H1 (cell line): ENCODE measurements at regions not wholly inside any gene's neighbourhood (a gene's known extent, or its start where the extent isn't known, plus 50 kb on each side); places are given as distances from the start of the nearest gene placed in this dataset.

ENCODE experiments used
- CTCF ChIA-PET: fragments of 300-600 bp; sonication (Branson Sonifier 250); formaldehyde crosslinking; loops from one replicate; lab custom pipeline; 2021; ENCODE audit not compliant: partially characterized antibody; lab: Charles Lee
- POLR2A ChIA-PET: fragments of 300-600 bp; sonication (Branson Sonifier 250); formaldehyde crosslinking; loops from one replicate; lab custom pipeline; 2021; ENCODE audit warnings: inconsistent platforms; ENCODE audit not compliant: partially characterized antibody; lab: Charles Lee
- DNase-seq, 2 experiments: peaks; one replicate each; pipeline versions ENCODE4 v3.0.0 to v3.0.0-alpha.2; 2010 to 2022; ENCODE audit warnings: low spot score in 2 of 2, low read depth in 1 of 2, mixed read lengths in 1 of 2
- FAIRE-seq: peaks from 2 replicates; lab custom pipeline; 2011; peaks lifted over from hg19 to GRCh38; lab: Jason Lieb, UNC
- H2AFZ ChIP-seq: 2 replicates; pipeline ENCODE4 v1.8.1; 2012; ENCODE audit warnings: low read length, inconsistent platforms
- H2AK5ac ChIP-seq: 2 replicates; pipeline ENCODE4 v1.6.1; 2013; ENCODE audit warnings: low read depth, low read length
- H2BK120ac ChIP-seq: replicated peaks from 2 replicates; pipeline ENCODE3; 2013; ENCODE audit warnings: low read depth, low read length, inconsistent platforms
- H2BK12ac ChIP-seq: 2 replicates; pipeline ENCODE4 v1.6.1; 2013; ENCODE audit warnings: low read depth, low read length
- H2BK15ac ChIP-seq: 2 replicates; pipeline ENCODE4 v1.6.1; 2013; ENCODE audit warnings: low read length
- H2BK20ac ChIP-seq: 2 replicates; pipeline ENCODE4 v1.6.1; 2013; ENCODE audit warnings: low read length
- H2BK5ac ChIP-seq: 2 replicates; pipeline ENCODE4 v1.6.1; 2013; ENCODE audit warnings: low read depth, low read length
- H3K14ac ChIP-seq: 2 replicates; pipeline ENCODE4 v1.6.1; 2013; ENCODE audit warnings: inconsistent platforms; ENCODE audit not compliant: insufficient read length
- H3K18ac ChIP-seq: 2 replicates; pipeline ENCODE4 v1.6.1; 2013; ENCODE audit warnings: low read length; ENCODE audit errors: extremely low read depth
- H3K23ac ChIP-seq: 2 replicates; pipeline ENCODE4 v1.6.1; 2013; ENCODE audit warnings: inconsistent platforms; ENCODE audit not compliant: insufficient read length
- H3K23me2 ChIP-seq: 2 replicates; pipeline ENCODE4 v1.6.1; 2013; ENCODE audit warnings: low read depth, low read length
- H3K27ac ChIP-seq: 2 replicates; pipeline ENCODE4 v1.6.1; 2011; ENCODE audit warnings: low read depth, low read length, inconsistent platforms
- H3K27me3 ChIP-seq, 4 experiments: replicated peaks in 1 of 4; 1 replicate in 1 of 4; 2 replicates in 3 of 4; pipeline versions ENCODE4 v1.6.1 to v1.8.1; 2011 to 2013; ENCODE audit warnings: low read length in 3 of 4, mild to moderate bottlenecking in 3 of 4, inconsistent platforms in 2 of 4, mixed read lengths in 2 of 4, moderate library complexity in 1 of 4; ENCODE audit not compliant: control insufficient read depth in 3 of 4, insufficient read depth in 3 of 4; ENCODE audit errors: extremely low read depth in 1 of 4
- H3K36me3 ChIP-seq, 4 experiments: 2 replicates each; pipeline versions ENCODE4 v1.6.1 to v1.8.1; 2011 to 2013; ENCODE audit warnings: mild to moderate bottlenecking in 4 of 4, low read length in 3 of 4, moderate library complexity in 2 of 4, control low read depth in 1 of 4, inconsistent platforms in 1 of 4; ENCODE audit not compliant: insufficient read depth in 4 of 4, control insufficient read depth in 2 of 4
- H3K4ac ChIP-seq: replicated peaks from 2 replicates; pipeline ENCODE3; 2013; ENCODE audit warnings: low read length, low read depth, mixed read lengths, inconsistent platforms; ENCODE audit not compliant: insufficient read length
- H3K4me1 ChIP-seq, 4 experiments: replicated peaks in 1 of 4; 1 replicate in 1 of 4; 2 replicates in 3 of 4; pipeline versions ENCODE4 v1.6.1 to v1.8.1; 2011 to 2013; ENCODE audit warnings: low read length in 3 of 4, inconsistent platforms in 2 of 4, mixed read lengths in 1 of 4; ENCODE audit not compliant: insufficient read depth in 4 of 4, control insufficient read depth in 3 of 4
- H3K4me2 ChIP-seq, 2 experiments: 2 replicates each; pipeline versions ENCODE4 v1.6.1 to v1.8.1; 2011 to 2013; ENCODE audit warnings: low read depth in 2 of 2, low read length in 2 of 2, control low read depth in 1 of 2, inconsistent platforms in 1 of 2, mild to moderate bottlenecking in 1 of 2; ENCODE audit not compliant: insufficient read depth in 1 of 2
- H3K4me3 ChIP-seq, 4 experiments: fragments of 200-600, 300-600 bp in 1 of 4; sonication (generic), shearing (Covaris generic), sonication (Bioruptor Twin) in 1 of 4; 2 replicates each; pipeline versions ENCODE4 v1.5.1 to v1.8.1; 2011 to 2016; ENCODE audit warnings: low read length in 4 of 4, low read depth in 3 of 4, control low read depth in 2 of 4, inconsistent platforms in 2 of 4, mild to moderate bottlenecking in 2 of 4, mixed read lengths in 1 of 4, moderate library complexity in 1 of 4; ENCODE audit not compliant: insufficient read depth in 2 of 4; ENCODE audit errors: extremely low read depth in 1 of 4
- H3K56ac ChIP-seq: replicated peaks from 2 replicates; pipeline ENCODE3; 2013; ENCODE audit warnings: low read depth, mild to moderate bottlenecking, mixed read lengths, low read length, inconsistent platforms; ENCODE audit not compliant: insufficient read length
- H3K79me1 ChIP-seq: 2 replicates; pipeline ENCODE4 v1.6.1; 2013; ENCODE audit warnings: low read depth, low read length, control low read depth
- H3K79me2 ChIP-seq, 2 experiments: 2 replicates each; pipeline versions ENCODE4 v1.6.1 to v1.8.1; 2012 to 2013; ENCODE audit warnings: low read length in 2 of 2, mild to moderate bottlenecking in 2 of 2, inconsistent platforms in 1 of 2; ENCODE audit not compliant: insufficient read depth in 2 of 2, control insufficient read depth in 1 of 2
- H3K9ac ChIP-seq, 4 experiments: replicated peaks in 1 of 4; 1 replicate in 1 of 4; 2 replicates in 3 of 4; pipeline versions ENCODE4 v1.6.1 to v1.8.1; 2011 to 2013; ENCODE audit warnings: low read depth in 3 of 4, low read length in 3 of 4, control low read depth in 2 of 4, mild to moderate bottlenecking in 2 of 4, moderate library complexity in 2 of 4, inconsistent platforms in 1 of 4; ENCODE audit errors: extremely low read depth in 1 of 4
- H3K9me3 ChIP-seq, 2 experiments: 2 replicates each; pipeline versions ENCODE4 v1.6.1 to v1.8.1; 2012 to 2013; ENCODE audit warnings: mild to moderate bottlenecking in 2 of 2, moderate library complexity in 2 of 2, control low read depth in 1 of 2, inconsistent platforms in 1 of 2, low read depth in 1 of 2, low read length in 1 of 2, mixed read lengths in 1 of 2; ENCODE audit not compliant: insufficient read depth in 2 of 2
- H4K20me1 ChIP-seq, 2 experiments: replicated peaks in 1 of 2; 2 replicates each; pipeline versions ENCODE3 to v1.8.1; 2011 to 2013; ENCODE audit warnings: inconsistent platforms in 2 of 2, low read length in 2 of 2, mild to moderate bottlenecking in 1 of 2; ENCODE audit not compliant: insufficient read depth in 2 of 2, control insufficient read depth in 1 of 2
- H4K5ac ChIP-seq: 2 replicates; pipeline ENCODE4 v1.6.1; 2013; ENCODE audit warnings: low read length, low read depth, mixed read lengths, inconsistent platforms; ENCODE audit not compliant: insufficient read length
- H4K8ac ChIP-seq: 2 replicates; pipeline ENCODE4 v1.8.0; 2013; ENCODE audit warnings: mild to moderate bottlenecking, moderate library complexity, low read length, inconsistent platforms; ENCODE audit not compliant: insufficient read depth; ENCODE audit errors: extremely low read depth
- H4K91ac ChIP-seq: replicated peaks from 2 replicates; pipeline ENCODE3; 2013; ENCODE audit warnings: low read length, mixed read lengths, inconsistent platforms; ENCODE audit not compliant: insufficient read length
- ASH2L ChIP-seq: fragments of 200-600, 300-600 bp; sonication (generic); IDR thresholded peaks from one replicate; pipeline ENCODE4 v1.7.1; 2017; ENCODE audit warnings: low read length
- CBX8 ChIP-seq: fragments of 300-800, 300-1000 bp; sonication (generic); IDR thresholded peaks from 2 replicates; pipeline ENCODE4 v1.7.1; 2016; ENCODE audit warnings: low read depth, low read length, borderline replicate concordance
- CHD1 ChIP-seq: IDR thresholded peaks from 2 replicates; pipeline ENCODE4 v1.6.1; 2012; ENCODE audit warnings: low read depth, low read length, improper control_type of control experiment
- HDAC2 ChIP-seq, 2 experiments: fragments of 300-600 bp in 1 of 2; sonication (generic) in 1 of 2; IDR thresholded peaks; 2 replicates each; pipeline ENCODE4 v1.6.1; 2011 to 2012; ENCODE audit warnings: low read depth in 2 of 2, low read length in 2 of 2, mild to moderate bottlenecking in 2 of 2, moderate library complexity in 2 of 2, borderline replicate concordance in 1 of 2, inconsistent platforms in 1 of 2
- PHF8 ChIP-seq: fragments of 200-600 bp; sonication (generic); conservative IDR thresholded peaks from 2 replicates; pipeline ENCODE4 v1.7.1; 2012; ENCODE audit warnings: low read depth, mild to moderate bottlenecking, inconsistent platforms, low read length, moderate library complexity
- RAD21 ChIP-seq, 2 experiments: IDR thresholded peaks in 1 of 2; conservative IDR thresholded peaks in 1 of 2; 2 replicates each; pipeline ENCODE4 v1.6.1; 2011; ENCODE audit warnings: low read depth in 2 of 2, low read length in 2 of 2, improper control_type of control experiment in 1 of 2, inconsistent platforms in 1 of 2, mild to moderate bottlenecking in 1 of 2, moderate library complexity in 1 of 2
- SP4 ChIP-seq: IDR thresholded peaks from 2 replicates; pipeline ENCODE4 v1.6.1; 2012; ENCODE audit warnings: low read length, inconsistent platforms
- WGBS, 2 experiments: shearing (Covaris generic) in 1 of 2; methylation state at CpG; one replicate each; pipeline versions ENCODE4 v1.1.6 to v1.1.7; 2013 to 2015; ENCODE audit warnings: low lambda C conversion rate in 2 of 2, mixed read lengths in 2 of 2, inconsistent platforms in 1 of 2, low coverage in 1 of 2, missing lambda C conversion rate in 1 of 2; ENCODE audit not compliant: insufficient replicate concordance in 2 of 2, insufficient coverage in 1 of 2, insufficient read length in 1 of 2; ENCODE audit errors: extremely low coverage in 1 of 2, missing lambda C conversion rate in 1 of 2; 5-methylcytosine and 5-hydroxymethylcytosine counted together
- TF ChIP-seq, protein P1 (sequence below): IDR thresholded peaks from 2 replicates; pipeline ENCODE4 v1.6.1; 2012; ENCODE audit warnings: inconsistent platforms

DNA sequence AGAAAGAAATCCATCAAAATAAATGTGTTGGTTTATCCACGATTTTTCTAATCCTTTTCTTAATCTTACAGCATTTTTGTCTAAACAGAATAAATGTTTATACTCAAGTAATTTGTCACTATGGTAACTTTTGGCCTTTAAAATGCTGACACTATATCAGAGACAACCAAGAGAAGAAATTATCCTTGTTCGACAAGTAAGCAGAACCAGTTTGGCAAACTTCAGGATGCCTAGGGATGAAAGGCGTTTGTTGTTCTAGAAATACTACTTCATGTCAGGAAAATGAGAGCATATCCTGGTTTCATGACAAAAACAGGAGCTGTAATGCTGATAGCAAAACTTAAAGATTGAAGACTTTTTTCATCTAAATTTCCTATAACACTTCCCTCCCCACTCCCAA, 308.0 kb upstream of the ATP11B start:
- H2BK20ac ChIP-seq = no peak overlapping the region
- H2BK12ac ChIP-seq = no peak overlapping the region
- no peak overlapping the region for H2BK15ac ChIP-seq
- H2AK5ac ChIP-seq = no peak overlapping the region
- no peak overlapping the region for H3K4me2 ChIP-seq
- no peaks in the 10 kb centered on the region for H3K27me3 ChIP-seq
- H2AFZ ChIP-seq = no peak overlapping the region
- peaks cover 0 to 3% (median 0%) of the 10 kb centered on the region in 4 experiments; a peak in 1 of 7 replicates for H3K4me1 ChIP-seq
- no peak overlapping the region for H2BK5ac ChIP-seq
- H3K9me3 ChIP-seq = no peaks in the 10 kb centered on the region
- no peak overlapping the region for H3K14ac ChIP-seq
- no peaks in the 10 kb centered on the region for H3K79me1 ChIP-seq
- H2BK120ac ChIP-seq = no peak overlapping the region
- H3K36me3 ChIP-seq = no peaks in the 10 kb centered on the region
- H3K4me3 ChIP-seq = no peak overlapping the region
- no peak overlapping the region for H3K56ac ChIP-seq
- H3K4ac ChIP-seq = no peak overlapping the region
- CTCF ChIA-PET = no interaction called here
- no peak overlapping the region for H3K18ac ChIP-seq
- H3K23ac ChIP-seq = no peak overlapping the region
- H3K9ac ChIP-seq = no peak overlapping the region
- no peak overlapping the region for H4K91ac ChIP-seq
- WGBS, 2 experiments = 97% methylated on average over 3 of the region's 3 CpGs; no CpG with 5 or more reads in 1 of the 2 experiments
- H3K79me2 ChIP-seq = no peaks in the 10 kb centered on the region
- FAIRE-seq (no peak), DNase-seq (no peak)
- no peak overlapping the region for H4K5ac ChIP-seq
- H4K20me1 ChIP-seq = no peaks in the 10 kb centered on the region
- no peak overlapping the region for H3K27ac ChIP-seq
- no peak overlapping the region for H4K8ac ChIP-seq
- TF ChIP-seq RAD21 (IDR thresholded peaks at IDR 0.05 in 1 of 2, conservative IDR thresholded peaks at IDR 0.05 in 1 of 2; ENCODE audit: low read depth in 2 of 2, low read length in 2 of 2) = no peak
- TF ChIP-seq PHF8 = no peak
- no peak for TF ChIP-seq CHD1
- TF ChIP-seq SP4 = no peak
- TF ChIP-seq HDAC2 (IDR thresholded peaks at IDR 0.05; ENCODE audit: borderline replicate concordance in 1 of 2, low read depth in 2 of 2, low read length in 2 of 2) = no peak
- no peak for TF ChIP-seq CBX8
- TF ChIP-seq, protein P1, sequence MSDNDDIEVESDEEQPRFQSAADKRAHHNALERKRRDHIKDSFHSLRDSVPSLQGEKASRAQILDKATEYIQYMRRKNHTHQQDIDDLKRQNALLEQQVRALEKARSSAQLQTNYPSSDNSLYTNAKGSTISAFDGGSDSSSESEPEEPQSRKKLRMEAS = no peak
- TF ChIP-seq ASH2L = no peak
- H3K23me2 ChIP-seq = no peaks in the 10 kb centered on the region
- POLR2A ChIA-PET = no interaction called here
